GM19023 (cell line): ENCODE measurements at regions not wholly inside any gene's neighbourhood (a gene's known extent, or its start where the extent isn't known, plus 50 kb on each side); places are given as distances from the start of the nearest gene placed in this dataset.
"Not testable (repeated sequence)": the region's sequence is repeated elsewhere in the genome, so short reads cannot be mapped to it uniquely, and the experiment has no call there.

ENCODE experiments used
- ATAC-seq: cut with Tn5 transposase; IDR thresholded peaks from one replicate; pipeline ENCODE4 v1.9.1; 2021; ENCODE audit warnings: mild to moderate bottlenecking, moderate library complexity; ENCODE audit not compliant: unreplicated experiment

DNA sequence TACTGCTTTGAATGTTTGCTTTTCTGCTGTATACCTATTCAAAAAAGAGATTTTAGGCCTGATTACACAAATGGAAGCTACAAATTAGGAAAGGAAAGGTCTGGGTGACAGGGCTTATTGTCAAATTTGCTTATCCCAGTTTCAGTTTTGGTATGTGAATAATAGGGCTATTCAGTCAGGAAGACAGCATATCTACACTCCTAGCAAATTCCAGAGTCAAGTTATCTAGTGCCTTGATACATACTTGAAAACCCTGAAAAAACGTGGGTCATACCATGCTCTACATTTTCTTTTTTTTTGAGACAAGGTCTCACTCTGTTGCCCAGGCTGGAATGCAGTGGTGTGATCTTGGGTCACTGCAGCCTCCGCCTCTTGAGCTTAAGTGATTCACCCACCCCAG, 59.2 kb upstream of the CCDC180 start:
- ATAC-seq: not testable (repeated sequence)

DNA sequence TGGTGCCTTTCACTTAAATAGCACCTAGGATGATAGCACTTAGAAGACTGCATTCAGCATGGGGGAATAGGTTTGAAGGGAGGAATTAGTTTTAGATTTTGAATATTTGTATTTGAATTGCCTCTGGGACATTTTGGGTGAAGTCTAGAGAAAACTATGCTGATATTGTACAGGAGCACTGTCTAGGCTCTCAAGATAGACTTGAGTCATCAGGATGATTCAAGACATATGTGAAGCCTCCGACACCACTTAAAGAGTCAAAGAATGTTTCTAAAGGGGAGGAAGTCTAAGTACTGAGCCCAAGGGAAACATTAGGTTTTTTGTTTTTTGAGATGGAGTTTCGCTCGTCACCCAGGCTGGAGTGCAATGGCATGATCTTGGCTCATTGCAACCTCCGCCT, 63.9 kb upstream of the CCDC180 start:
- ATAC-seq: no peak

DNA sequence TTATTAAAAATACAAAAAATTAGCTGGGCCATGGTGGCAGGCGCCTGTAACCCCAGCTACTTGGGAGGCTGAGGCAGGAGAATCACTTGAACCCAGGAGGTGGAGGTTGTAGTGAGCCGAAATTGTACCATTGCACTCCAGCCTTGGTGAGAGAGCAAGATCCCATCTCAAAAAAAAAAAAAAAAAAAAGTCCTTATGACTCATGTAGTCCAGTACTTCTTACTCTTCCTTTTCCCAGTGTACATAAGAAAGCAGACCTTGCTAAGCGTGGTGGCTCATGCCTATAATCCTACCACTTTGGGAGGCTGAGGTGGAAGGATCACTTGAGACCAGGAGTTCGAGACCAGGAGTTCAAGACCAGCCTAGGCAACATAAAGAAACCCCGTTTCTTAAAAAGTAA, 66.0 kb upstream of the CCDC180 start:
- ATAC-seq: not testable (repeated sequence)

DNA sequence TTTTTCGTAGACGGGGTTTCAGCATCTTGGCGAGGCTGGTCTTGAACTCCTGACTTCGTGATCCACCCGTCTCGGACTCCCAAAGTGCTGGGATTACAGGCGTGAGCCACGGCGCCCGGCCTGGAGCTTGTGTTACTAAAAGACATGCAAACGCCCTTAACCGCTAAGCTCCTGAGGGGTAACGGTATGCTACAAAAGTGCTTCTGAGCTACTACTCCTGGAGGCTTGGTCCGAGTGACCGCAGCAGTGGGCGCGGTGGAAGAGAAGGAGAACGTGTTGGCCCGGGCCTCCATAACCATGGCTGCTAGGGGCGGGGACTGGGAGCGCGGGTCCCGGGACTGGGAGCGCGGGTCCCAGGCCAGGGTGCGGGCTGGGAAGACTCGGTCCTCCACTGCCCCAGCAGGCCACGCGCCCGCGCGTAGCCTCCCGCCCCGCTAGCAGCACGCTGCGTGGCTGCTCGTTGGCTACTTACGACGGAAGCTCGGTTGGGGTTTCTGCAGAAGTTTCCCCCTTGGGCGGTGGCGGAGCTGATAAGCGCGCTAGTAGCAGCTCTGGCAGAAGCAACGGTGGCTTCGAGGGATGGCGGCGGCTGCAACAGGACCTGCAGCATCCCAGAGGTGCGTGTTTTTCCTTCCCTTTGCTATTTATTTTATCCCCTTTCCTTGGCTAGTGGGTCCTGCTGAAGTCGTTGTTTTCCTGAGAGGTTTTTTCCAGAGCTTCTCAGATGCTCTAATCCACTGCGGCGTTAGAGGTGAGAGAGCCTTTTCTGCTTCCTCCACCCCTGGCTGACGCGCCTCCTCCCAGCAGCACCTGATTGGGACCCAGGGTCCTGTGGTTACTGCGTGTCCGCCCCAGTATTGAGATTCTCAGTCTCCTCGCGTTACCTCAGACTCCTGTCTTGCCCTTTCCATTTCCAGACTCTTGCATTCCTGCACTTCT, 69.2 kb upstream of the CCDC180 start:
- peak; percentile 40 for ATAC-seq

DNA sequence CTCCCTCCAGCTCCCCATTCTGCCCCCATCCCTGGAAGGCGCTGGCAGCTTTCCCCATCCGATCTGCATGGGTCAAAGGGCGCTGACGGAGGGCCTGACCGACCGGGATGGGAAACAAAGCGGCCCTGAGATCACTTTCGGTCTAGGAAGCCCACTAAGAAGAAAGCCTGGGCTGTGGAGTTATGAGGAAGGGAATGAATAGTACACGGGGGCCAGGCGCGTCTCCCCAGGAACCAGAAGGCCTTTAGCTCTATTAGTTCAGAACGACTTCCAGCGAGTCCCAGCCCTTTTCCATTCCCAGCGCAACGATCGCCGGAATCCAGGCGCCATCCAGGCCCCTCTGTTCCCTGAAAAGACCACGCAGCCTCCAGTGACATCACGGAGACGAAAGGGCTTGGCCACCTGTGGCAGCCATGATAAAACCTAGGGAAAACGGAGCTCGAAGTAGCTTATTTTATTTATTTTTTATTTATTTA, 70.1 kb upstream of the CCDC180 start:
- ATAC-seq: no peak

DNA sequence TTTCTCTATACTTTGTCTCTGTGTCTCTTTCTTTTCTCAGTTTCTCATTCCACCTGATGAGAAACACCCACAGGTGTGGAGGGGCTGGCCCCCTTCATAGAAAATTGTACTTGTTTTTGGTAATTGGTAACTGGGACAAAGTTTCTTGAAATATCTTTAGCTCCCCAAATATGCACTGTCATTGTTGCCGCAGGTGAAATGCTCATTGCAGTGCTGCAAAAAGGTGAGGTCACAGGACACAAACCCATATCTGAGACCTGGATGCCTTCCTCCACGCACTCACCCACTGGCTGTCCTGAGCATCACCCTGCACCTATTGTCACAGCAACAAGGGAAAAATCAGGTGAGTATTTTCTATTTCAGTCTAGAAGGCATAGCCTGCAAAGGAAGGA, 74.5 kb upstream of the CCDC180 start:
- ATAC-seq: not testable (repeated sequence)

DNA sequence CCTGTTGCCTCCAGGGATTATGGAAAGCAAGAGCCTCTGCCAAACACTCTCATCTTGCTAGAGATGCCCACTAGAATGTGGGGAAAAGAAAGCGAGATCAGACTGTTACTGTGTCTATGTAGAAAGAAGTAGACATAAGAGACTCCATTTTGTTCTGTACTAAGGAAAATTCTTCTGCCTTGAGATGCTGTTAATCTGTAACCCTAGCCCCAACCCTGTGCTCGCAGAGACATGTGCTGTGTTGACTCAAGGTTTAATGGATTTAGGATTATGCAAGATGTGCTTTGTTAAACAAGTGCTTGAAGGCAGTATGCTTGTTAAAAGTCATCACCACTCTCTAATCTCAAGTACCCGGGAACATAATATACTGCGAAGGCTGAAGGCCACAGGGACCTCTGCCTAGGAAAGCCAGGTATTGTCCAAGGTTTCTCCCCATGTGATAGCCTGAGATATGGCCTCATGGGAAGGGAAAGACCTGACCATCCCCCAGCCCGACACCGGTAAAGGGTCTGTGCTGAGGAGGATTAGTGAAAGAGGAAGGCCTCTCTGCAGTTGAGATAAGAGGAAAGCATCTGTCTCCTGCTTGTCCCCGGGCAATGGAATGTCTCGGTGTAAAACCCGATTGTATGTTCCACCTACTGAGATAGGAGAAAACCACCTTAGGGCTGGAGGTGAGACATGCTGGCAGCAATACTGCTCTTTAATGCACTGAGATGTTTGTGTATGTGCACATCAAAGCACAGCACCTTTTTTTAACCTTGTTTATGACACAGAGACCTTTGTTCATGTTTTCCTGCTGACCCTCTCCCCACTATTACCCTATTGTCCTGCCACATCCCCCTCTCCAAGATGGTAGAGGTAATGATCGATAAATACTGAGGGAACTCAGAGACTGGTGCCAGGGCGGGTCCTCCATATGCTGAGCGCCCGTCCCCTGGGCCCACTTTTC, 75.1 kb upstream of the CCDC180 start:
- not testable (repeated sequence) for ATAC-seq

DNA sequence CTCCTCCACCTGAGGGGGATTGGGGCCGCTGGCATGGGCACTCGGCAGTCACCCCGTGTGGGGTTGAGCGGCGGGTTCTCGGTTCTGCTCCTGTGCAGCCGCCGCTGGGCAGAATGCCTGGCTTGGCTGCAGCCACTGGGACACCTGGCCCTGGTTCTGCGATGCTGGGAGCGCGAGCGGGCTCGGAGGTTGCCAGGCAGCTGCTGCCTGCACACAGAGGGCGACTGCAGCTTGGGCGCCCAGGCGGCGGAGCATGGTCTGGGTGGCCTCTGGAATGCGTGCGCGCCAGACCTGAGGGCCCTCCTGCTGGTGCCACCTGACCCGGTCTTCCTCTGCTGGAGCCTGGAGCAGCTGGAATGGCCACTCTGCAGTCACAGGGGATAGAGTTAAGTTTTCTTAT, 85.1 kb upstream of the CCDC180 start:
- ATAC-seq: not testable (repeated sequence)

DNA sequence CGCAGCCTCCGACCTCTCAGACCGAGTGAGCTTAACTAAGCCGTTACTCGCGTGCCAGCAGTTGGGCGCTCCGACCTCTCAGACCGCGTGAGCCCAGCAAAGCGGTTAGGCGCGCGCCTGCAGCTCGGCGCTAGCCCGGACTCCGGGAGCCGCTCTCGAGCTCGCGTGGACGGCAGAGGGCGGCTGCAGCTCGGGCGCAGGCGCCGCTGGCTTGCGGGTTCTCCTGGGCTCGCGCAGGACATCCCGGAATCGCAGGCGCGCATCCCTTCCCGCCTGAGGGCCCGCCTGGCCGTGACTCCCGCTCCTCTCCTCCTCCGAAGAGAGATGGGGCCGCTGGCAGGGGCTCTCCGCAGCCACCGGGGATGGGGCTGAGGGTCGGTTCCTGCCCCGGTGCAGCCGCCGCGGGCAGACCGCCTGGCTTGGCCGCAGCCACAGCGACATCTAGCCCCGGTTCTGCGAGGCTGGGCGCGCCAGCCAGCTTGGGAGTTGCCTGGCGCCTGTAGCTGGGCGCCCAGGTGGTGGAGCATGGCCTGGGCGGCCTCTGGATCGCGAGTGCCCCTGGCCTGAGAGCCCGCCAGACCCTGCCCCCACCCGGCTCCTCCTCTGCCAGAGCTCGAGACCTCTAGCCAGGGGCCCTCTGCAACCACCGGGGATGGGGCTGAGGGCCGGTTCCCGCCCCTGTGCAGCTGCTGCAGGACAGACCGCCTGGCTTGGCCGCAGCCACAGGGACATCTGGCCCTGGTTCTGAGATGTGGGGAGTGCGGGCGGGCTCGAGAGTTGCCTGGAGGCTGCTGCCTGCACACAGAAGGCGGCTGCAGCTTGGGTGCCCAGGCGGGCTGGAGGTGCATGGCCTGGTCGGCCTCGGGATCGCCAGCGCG, 85.7 kb upstream of the CCDC180 start:
- not testable (repeated sequence) for ATAC-seq

DNA sequence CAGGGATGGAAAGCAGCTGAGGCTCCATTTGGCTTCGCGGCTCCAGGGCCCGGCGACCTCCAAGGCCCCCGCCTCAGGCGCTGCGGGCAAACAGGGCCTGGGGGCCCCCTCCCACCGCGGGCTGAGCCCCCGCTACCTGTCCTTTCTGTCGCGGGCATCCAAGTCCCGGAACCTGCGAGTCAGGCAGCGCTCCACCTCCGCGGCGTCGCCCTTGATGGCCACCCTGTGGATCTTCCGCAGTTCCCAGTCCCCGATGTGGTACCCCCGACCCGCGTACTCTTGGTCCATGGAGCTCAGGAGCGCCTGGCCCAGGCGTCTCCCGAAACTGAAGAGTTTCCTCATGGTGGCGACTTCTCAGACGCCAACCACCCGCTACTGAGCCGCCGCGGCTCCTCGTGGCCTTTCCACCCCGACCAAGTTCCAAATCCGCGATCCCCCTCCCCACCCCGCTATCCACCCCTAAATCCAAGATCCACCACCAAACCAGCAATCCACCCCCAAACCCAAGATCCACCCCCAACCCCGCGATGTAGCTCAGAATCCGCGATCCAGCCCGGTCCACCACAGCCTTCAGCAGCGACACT, 86.5 kb upstream of the CCDC180 start:
- no peak for ATAC-seq

DNA sequence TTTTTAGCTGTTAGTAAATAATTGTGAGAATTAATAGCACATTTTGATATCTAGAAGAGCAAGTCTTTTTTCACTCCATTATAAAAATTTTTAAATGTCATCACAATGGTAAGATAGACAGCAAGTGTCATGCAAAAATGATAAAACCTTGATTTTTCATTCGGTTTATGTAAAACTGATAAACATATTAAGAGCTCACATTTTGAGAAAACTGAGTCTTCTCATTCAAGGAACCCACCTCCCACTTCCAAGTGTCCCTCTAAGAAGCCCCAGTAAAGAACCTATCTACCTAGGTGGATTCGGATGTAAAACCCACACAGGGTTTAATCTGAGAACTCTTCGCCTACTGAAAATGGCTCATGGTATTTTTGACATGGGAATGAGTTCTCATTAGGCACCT, 87.1 kb upstream of the CCDC180 start:
- ATAC-seq: not testable (repeated sequence)

DNA sequence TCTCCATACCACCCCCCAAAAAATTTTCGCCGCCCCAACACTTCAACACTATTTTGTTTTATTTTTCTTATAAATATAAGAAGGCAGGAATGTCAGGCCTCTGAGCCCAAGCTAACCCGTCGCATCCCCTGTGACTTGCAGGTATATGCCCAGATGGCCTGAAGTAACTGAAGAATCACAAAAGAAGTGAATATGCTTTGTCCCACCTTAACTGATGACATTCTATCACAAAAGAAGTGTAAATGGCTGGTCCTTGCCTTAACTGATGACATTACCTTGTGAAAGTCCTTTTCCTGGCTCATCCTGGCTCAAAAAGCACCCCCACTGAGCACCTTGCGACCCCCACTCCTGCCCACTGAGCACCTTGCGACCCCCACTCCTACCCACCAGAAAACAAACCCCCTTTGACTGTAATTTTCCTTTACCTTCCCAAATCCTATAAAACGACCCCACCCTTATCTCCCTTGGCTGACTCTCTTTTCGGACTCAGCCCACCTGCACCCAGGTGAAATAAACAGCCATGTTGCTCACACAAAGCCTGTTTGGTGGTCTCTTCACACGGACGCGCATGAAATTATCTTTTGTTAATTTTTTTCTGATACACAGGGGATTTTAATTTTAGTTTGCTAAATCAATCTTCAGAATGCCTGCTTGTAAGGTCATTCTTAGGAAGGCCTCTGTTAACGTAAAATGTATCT, 87.9 kb upstream of the CCDC180 start:
- ATAC-seq: not testable (repeated sequence)

DNA sequence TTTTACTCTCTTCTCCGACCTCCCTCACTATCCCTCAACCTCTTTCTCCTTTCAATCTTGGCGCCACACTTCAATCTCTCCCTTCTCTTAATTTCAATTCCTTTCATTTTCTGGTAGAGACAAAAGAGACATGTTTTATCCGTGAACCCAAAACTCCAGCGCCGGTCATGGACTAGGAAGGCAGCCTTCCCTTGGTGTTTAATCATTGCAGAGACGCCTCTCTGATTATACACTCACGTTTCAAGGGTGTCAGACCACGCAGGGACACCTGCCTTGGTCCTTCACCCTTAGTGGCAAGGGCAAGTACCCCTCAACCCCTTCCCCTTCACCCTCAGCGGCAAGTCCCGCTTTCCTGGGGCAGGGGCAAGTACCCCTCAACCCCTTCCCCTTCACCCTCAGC, 92.3 kb upstream of the CCDC180 start:
- not testable (repeated sequence) for ATAC-seq

DNA sequence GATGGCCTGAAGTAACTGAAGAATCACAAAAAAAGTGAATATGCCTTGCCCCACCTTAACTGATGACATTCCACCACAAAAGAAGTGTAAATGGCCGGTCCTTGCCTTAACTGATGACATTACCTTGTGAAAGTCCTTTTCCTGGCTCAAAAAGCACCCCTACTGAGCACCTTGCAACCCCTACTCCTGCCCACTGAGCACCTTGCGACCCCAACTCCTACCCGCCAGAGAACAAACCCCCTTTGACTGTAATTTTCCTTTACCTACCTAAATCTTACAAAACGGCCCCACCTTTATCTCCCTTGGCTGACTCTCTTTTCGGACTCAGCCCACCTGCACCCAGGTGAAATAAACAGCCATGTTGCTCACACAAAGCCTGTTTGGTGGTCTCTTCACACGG, 92.9 kb upstream of the CCDC180 start:
- ATAC-seq: not testable (repeated sequence)

DNA sequence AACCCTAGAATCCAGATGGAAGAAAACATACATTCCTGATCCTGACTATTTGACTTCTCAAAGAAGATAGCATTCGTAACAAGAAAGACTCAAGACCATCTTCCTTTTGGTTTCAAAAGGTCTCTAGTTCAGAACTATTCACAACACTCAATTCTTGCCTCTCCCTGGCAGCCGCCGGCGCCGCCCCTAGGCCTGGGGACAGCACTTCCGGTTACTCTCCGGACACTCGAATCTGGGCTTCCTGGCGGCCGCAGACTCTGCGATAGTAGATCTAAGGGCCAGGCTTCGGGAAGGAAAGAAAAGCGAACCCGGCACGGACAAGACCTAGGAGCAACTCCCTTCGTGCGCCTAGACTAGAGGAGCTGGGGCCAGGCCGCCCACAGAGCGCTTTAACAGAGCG, 107.8 kb upstream of the CCDC180 start:
- ATAC-seq: not testable (repeated sequence)

DNA sequence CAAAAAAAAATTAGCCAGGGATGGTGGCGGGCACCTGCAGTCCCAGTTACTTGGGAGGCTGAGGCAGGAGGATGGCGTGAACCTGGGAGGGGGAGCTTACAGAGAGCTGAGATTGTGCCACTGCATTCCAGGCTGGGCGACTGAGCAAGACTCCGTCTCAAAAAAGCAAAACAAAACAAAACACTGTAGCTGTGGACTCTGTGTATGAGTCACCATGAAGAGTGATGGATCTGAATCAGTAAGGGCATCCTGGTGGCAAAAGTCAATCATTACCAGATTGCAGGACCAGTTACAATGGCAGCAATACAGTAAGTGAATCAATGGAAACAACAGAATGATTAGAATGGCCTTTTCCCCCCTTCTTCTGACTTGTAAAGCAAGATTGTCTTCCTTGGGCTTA, 113.7 kb upstream of the CCDC180 start:
- not testable (repeated sequence) for ATAC-seq

DNA sequence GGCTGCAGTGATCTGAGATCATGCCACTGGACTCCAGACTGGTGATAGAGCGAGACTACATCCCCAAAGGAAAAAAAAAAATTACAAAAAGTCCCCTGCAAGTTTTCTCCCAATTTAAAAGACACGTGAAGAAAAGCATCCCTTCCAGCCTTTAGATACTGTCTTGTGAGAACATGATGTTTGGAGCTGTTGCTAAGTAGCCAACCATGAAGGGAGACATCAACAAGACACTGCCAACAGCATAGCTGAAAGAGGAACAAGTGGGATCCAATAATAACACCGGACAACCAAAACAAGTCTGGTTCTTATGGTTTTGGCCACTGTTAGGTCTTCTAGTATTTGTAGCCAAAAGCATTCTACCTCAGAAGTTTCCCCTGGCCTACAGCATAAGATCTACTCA, 118.9 kb upstream of the CCDC180 start:
- no peak for ATAC-seq

DNA sequence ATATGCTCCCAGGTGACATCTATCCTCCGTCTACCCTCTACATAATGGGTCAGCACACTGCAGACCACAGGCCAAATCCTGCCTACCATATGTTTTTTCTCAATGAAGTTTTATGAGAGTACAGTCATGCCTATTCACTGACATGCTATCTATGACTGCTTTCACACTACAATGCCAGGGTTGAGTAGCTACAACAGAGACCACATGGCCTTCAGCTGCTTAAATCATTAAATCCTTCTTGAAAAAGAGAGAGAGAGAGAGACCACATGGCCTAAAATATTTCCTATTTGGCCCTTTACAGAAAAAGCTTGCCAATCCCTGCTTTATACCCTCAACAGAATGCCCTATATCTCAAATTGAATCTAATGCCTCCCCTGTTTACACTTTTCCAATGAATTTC, 119.8 kb upstream of the CCDC180 start:
- not testable (repeated sequence) for ATAC-seq

DNA sequence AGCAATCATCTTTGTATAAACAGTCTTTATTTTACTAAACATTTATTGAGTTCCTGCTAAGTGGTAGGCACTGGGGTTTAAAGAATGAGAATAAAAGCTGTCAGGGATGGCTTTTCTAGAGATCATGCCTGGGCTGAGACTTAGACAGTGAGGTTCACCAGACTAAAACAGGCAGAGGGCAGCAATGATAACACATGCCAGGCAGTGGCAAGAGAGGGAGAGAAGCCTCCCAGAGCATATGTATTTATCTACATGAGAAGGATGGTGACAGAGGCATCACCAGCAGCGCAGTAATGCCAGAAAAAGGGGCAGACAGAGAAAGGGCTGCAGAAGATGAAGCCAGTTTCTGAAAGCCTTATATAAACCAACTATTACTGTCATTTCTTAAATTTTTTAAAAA, 121.0 kb upstream of the CCDC180 start:
- ATAC-seq: no peak
